ENCODE measurements at regions not wholly inside any gene's neighbourhood (a gene's known extent, or its start where the extent isn't known, plus 50 kb on each side); places are given as distances from the start of the nearest gene placed in this dataset.

DNA sequence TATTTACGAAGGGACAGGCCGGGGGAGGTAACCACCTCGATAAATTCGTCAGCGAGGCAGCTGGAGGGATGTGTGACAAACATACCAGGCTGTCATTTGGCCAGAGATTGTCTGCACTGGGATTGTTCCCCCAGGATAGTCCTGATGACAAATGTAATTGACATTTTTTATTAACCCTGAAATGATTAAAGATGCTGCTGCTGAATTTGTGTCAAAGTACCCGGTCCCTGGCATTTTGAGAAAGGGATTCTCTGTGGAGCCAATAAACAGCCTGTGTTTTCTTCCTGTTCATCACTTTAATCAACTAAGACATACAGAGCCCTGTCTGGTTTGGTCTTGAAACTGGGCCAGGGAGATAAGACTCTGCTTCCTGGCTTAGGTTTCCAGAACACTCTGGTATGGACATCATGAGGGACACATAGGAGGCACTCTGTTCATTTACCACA is 117.6 kb downstream of the SLC25A47 start:
- Histone ChIP-seq H3K27ac (ENCODE audit: extremely low read depth, low read depth, low read length) (peak overlapping the region; percentile 65), H3K27me3 (ENCODE audit: control insufficient read depth in 2 of 2, insufficient read depth in 2 of 2, low read length in 2 of 2) (no peaks in the 10 kb centered on the region), H3K79me2 (ENCODE audit: control insufficient read depth, insufficient read depth, low read length) (no peaks in the 10 kb centered on the region), H3K9me1 (ENCODE audit: control insufficient read depth, insufficient read depth, low read length) (no peaks in the 10 kb centered on the region), H3K9me3 (replicated peaks; ENCODE audit: control insufficient read depth, insufficient read depth, low read depth, low read length) (no peaks in the 10 kb centered on the region), H3K4me2 (ENCODE audit: insufficient read depth, low read length) (peak overlapping the region; percentile 65), H4K20me1 (replicated peaks; ENCODE audit: control insufficient read depth, insufficient read depth, low read length) (no peaks in the 10 kb centered on the region), H2AFZ (ENCODE audit: low read depth, low read length) (peak overlapping the region; percentile 85), H3K4me3 (no peak overlapping the region), H3K9ac (ENCODE audit: insufficient read depth in 1 of 2, low read depth in 2 of 2, low read length in 2 of 2) (peak overlapping the region; percentile 24 to 51; a peak in 3 of 4 replicates), H3K36me3 (ENCODE audit: control insufficient read depth, insufficient read depth, low read length) (no peaks in the 10 kb centered on the region), H3K4me1 (replicated peaks in 1 of 2; ENCODE audit: control insufficient read depth in 2 of 2, insufficient read depth in 2 of 2, low read length in 2 of 2) (peaks cover 29 to 40% of the 10 kb centered on the region in 2 experiments)
- FAIRE-seq (peak; percentile 95), DNase-seq (ENCODE audit: extremely low read depth in 1 of 4, low spot score in 3 of 4) (peak; percentile 30 to 77 (median 53)), ATAC-seq (peak; percentile 84)
- ChIA-PET CTCF (ENCODE audit: low intra/inter-chr PET ratio) (interaction anchor here (2.3 kb wide), 1 partner anchor 214 kb away, joined by 9 read pairs; no protein-coding TSS in a partner anchor), POLR2A (interaction anchor here (0.5 to 1.6 kb wide), 4 partner anchors 11 to 199 kb away, joined by 3 to 5 read pairs (median 4); no protein-coding TSS in a partner anchor)
- in situ Hi-C loops (cut with MboI): no loop called here
- BruUV-seq (replicated peaks): no TSS peak
- 7% methylated on average over 6 of the region's 6 CpGs for whole genome bisulfite sequencing (ENCODE audit: insufficient coverage, low coverage, missing lambda C conversion rate)
- intact Hi-C loops (cut with micrococcal nuclease): loop anchor here (1.0 to 10.0 kb wide), 3 partner anchors 56 to 214 kb away; no protein-coding TSS in a partner anchor
- TF ChIP-seq ASH1L (IDR thresholded peaks at IDR 0.05; ENCODE audit: borderline replicate concordance, low read depth, partially characterized antibody): no peak
- TF ChIP-seq EP300 (IDR thresholded peaks at IDR 0.05; ENCODE audit: low read length): peak; percentile 46; the same call in 1 of the 2 replicates
- TF ChIP-seq ARID1B (IDR thresholded peaks at IDR 0.05): peak; percentile 75
- peak; percentile 45; the same call in 1 of the 2 replicates for TF ChIP-seq SMARCA4 (IDR thresholded peaks at IDR 0.05)
- TF ChIP-seq MYC (IDR thresholded peaks at IDR 0.05; ENCODE audit: low read depth, low read length): peak; percentile 7; the same call in 1 of the 2 replicates
- TF ChIP-seq MYC (CRISPR knock-in tag; IDR thresholded peaks at IDR 0.05; ENCODE audit: borderline replicate concordance, low read depth): no peak
- TF ChIP-seq HEY1 (CRISPR knock-in tag; IDR thresholded peaks at IDR 0.05; ENCODE audit: borderline replicate concordance): no peak
- no peak for TF ChIP-seq PURB (CRISPR knock-in tag; IDR thresholded peaks at IDR 0.05; ENCODE audit: low read depth)
- peak; percentile 53 for TF ChIP-seq NCOR1 (IDR thresholded peaks at IDR 0.05)
- no peak for TF ChIP-seq KAT7 (CRISPR knock-in tag; IDR thresholded peaks at IDR 0.05; ENCODE audit: borderline replicate concordance)
- no peak for TF ChIP-seq ZNF146 (CRISPR knock-in tag; IDR thresholded peaks at IDR 0.05; ENCODE audit: unreplicated experiment)
- TF ChIP-seq ATF7 (IDR thresholded peaks at IDR 0.05): no peak
- TF ChIP-seq CBFA2T3 (IDR thresholded peaks at IDR 0.05): peak; percentile 83
- no peak for TF ChIP-seq ZMIZ1 (IDR thresholded peaks at IDR 0.05; ENCODE audit: low read depth in 2 of 2, low read length in 2 of 2)
- no peak for TF ChIP-seq BRF2 (IDR thresholded peaks at IDR 0.05; ENCODE audit: borderline replicate concordance, insufficient read depth, insufficient read length)
- TF ChIP-seq ETV6 (IDR thresholded peaks at IDR 0.05; ENCODE audit: borderline replicate concordance in 1 of 2, low read depth in 2 of 2, low read length in 1 of 2): no peak
- no peak for TF ChIP-seq ETV6 (CRISPR knock-in tag; IDR thresholded peaks at IDR 0.05; ENCODE audit: borderline replicate concordance)
